HG02885 (cell line): ENCODE measurements at regions not wholly inside any gene's neighbourhood (a gene's known extent, or its start where the extent isn't known, plus 50 kb on each side); places are given as distances from the start of the nearest gene placed in this dataset.

Experiments
- ATAC-seq: cut with Tn5 transposase; IDR thresholded peaks from one replicate; pipeline ENCODE4 v1.9.1; 2021; ENCODE audit warnings: mild to moderate bottlenecking; ENCODE audit not compliant: unreplicated experiment, poor library complexity

GRCh38 chr14:105817971-105818711, 291.8 kb downstream of the TMEM121 start:
- ATAC-seq, result no peak

GRCh38 chr14:105818712-105819005, 292.3 kb downstream of the TMEM121 start:
- ATAC-seq, result no peak

- ATAC-seq, result no peak
These were observed 303.8 kb downstream of the TMEM121 start for GRCh38 chr14:105830171-105830570.

- ATAC-seq, result no peak
These were observed 309.8 kb downstream of the TMEM121 start for GRCh38 chr14:105836160-105836559.

GRCh38 chr14:105836730-105837129, 310.3 kb downstream of the TMEM121 start:
- no peak for ATAC-seq

GRCh38 chr14:105837349-105838063, 311.1 kb downstream of the TMEM121 start:
- no peak for ATAC-seq

GRCh38 chr14:105838107-105838506, 311.7 kb downstream of the TMEM121 start:
- no peak for ATAC-seq

- no peak for ATAC-seq
These were observed 312.4 kb downstream of the TMEM121 start for GRCh38 chr14:105838591-105839424.

GRCh38 chr14:105839425-105840265, 313.3 kb downstream of the TMEM121 start:
- no peak for ATAC-seq

GRCh38 chr14:105840266-105841021, 314.1 kb downstream of the TMEM121 start:
- ATAC-seq, result no peak

GRCh38 chr14:105841022-105842009, 314.9 kb downstream of the TMEM121 start:
- no peak for ATAC-seq

- no peak for ATAC-seq
These were observed 315.7 kb downstream of the TMEM121 start for GRCh38 chr14:105842105-105842504.

GRCh38 chr14:105843444-105844046, 317.2 kb downstream of the TMEM121 start:
- ATAC-seq, result no peak

GRCh38 chr14:105844047-105844630, 317.8 kb downstream of the TMEM121 start:
- no peak for ATAC-seq

GRCh38 chr14:105844810-105845724, 318.7 kb downstream of the TMEM121 start:
- ATAC-seq, result no peak

- ATAC-seq, result no peak
These were observed 319.4 kb downstream of the TMEM121 start for GRCh38 chr14:105845725-105846309.
